CD14-positive monocyte (primary cell): ENCODE measurements at regions not wholly inside any gene's neighbourhood (a gene's known extent, or its start where the extent isn't known, plus 50 kb on each side); places are given as distances from the start of the nearest gene placed in this dataset.
"Not testable (repeated sequence)": the region's sequence is repeated elsewhere in the genome, so short reads cannot be mapped to it uniquely, and the experiment has no call there.

Experiments
- DNase-seq, 3 donors: peaks; one replicate each; pipeline ENCODE4 v3.0.0-alpha.2; 2011 to 2022
- H2AFZ ChIP-seq: 2 replicates; pipeline ENCODE4 v1.6.0; 2012; ENCODE audit warnings: mild to moderate bottlenecking, low read depth, low read length, inconsistent platforms; ENCODE audit not compliant: insufficient read depth, poor library complexity, severe bottlenecking
- H3K27ac ChIP-seq, 2 donors: 1 replicate in 1 of 2; 2 replicates in 1 of 2; pipeline ENCODE4 v1.5.1; 2012 to 2013; ENCODE audit warnings: low read length in 2 of 2, control low read depth in 1 of 2, inconsistent platforms in 1 of 2, low read depth in 1 of 2, mild to moderate bottlenecking in 1 of 2
- H3K27me3 ChIP-seq, 2 donors: one replicate each; pipeline versions ENCODE4 v1.6.0 to v1.6.1; 2011 to 2013; ENCODE audit warnings: low read length in 2 of 2; ENCODE audit not compliant: control insufficient read depth in 2 of 2, insufficient read depth in 2 of 2
- H3K36me3 ChIP-seq, 2 donors: replicated peaks in 1 of 2; 1 replicate in 1 of 2; 2 replicates in 1 of 2; pipeline versions ENCODE4 v1.5.1 to v1.6.1; 2012 to 2013; ENCODE audit warnings: low read length in 2 of 2, control low read depth in 1 of 2, inconsistent platforms in 1 of 2, mild to moderate bottlenecking in 1 of 2; ENCODE audit not compliant: insufficient read depth in 2 of 2, control insufficient read depth in 1 of 2
- H3K4me1 ChIP-seq, 2 donors: 1 replicate in 1 of 2; 2 replicates in 1 of 2; pipeline versions ENCODE4 v1.5.1 to v1.6.1; 2012 to 2013; ENCODE audit warnings: low read length in 2 of 2, control low read depth in 1 of 2, inconsistent platforms in 1 of 2, mild to moderate bottlenecking in 1 of 2, moderate library complexity in 1 of 2; ENCODE audit not compliant: insufficient read depth in 2 of 2, control insufficient read depth in 1 of 2
- H3K4me2 ChIP-seq: replicated peaks from 2 replicates; pipeline ENCODE3; 2012; ENCODE audit warnings: low read length, moderate library complexity, mild to moderate bottlenecking; ENCODE audit not compliant: poor library complexity, severe bottlenecking; ENCODE audit errors: extremely low read depth
- H3K4me3 ChIP-seq, 3 experiments: fragments of 200-600 bp in 1 of 3; sonication (generic) in 1 of 3; replicated peaks in 1 of 3; 1 replicate in 2 of 3; 2 replicates in 1 of 3; pipeline ENCODE4 v1.5.1; 2011 to 2013; ENCODE audit warnings: low read length in 3 of 3, mild to moderate bottlenecking in 3 of 3, control low read depth in 2 of 3, low read depth in 2 of 3, inconsistent platforms in 1 of 3, moderate library complexity in 1 of 3
- H3K79me2 ChIP-seq: 2 replicates; pipeline ENCODE4 v1.6.0; 2012; ENCODE audit warnings: mild to moderate bottlenecking, control low read depth, inconsistent platforms, low read length, moderate library complexity; ENCODE audit not compliant: insufficient read depth
- H3K9ac ChIP-seq: 2 replicates; pipeline ENCODE4 v1.6.0; 2017; ENCODE audit warnings: low read length, mild to moderate bottlenecking; ENCODE audit not compliant: insufficient read depth, poor library complexity, severe bottlenecking
- H3K9me3 ChIP-seq, 2 donors: replicated peaks in 1 of 2; 1 replicate in 1 of 2; 2 replicates in 1 of 2; pipeline versions ENCODE4 v1.5.1 to v1.6.1; 2012 to 2013; ENCODE audit warnings: low read length in 2 of 2, control low read depth in 1 of 2; ENCODE audit not compliant: control insufficient read depth in 1 of 2, insufficient read depth in 1 of 2
- H4K20me1 ChIP-seq: 2 replicates; pipeline ENCODE4 v1.6.0; 2012; ENCODE audit warnings: mild to moderate bottlenecking, low read length, control low read depth, moderate library complexity; ENCODE audit not compliant: insufficient read depth
- H3K27ac Mint-ChIP-seq, 7 donors: one replicate each; pipeline ENCODE4 v1.8.0; 2020; ENCODE audit warnings: mild to moderate bottlenecking in 7 of 7, mixed read lengths in 7 of 7, moderate library complexity in 6 of 7, inconsistent platforms in 2 of 7
- H3K27me3 Mint-ChIP-seq, 3 donors: one replicate each; pipeline ENCODE4 v1.8.0; 2021 to 2022; ENCODE audit warnings: low read depth in 3 of 3, mild to moderate bottlenecking in 3 of 3, mixed read lengths in 3 of 3, moderate library complexity in 3 of 3, inconsistent platforms in 1 of 3
- H3K36me3 Mint-ChIP-seq, 2 donors: one replicate each; pipeline ENCODE4 v1.8.0; 2020; ENCODE audit warnings: mixed read lengths in 2 of 2, inconsistent platforms in 1 of 2, mild to moderate bottlenecking in 1 of 2
- H3K4me1 Mint-ChIP-seq: one replicate; pipeline ENCODE4 v1.8.0; 2020; ENCODE audit warnings: mild to moderate bottlenecking, mixed read lengths
- H3K4me3 Mint-ChIP-seq, 2 donors: one replicate each; pipeline ENCODE4 v1.8.0; 2020; ENCODE audit warnings: mild to moderate bottlenecking in 2 of 2, mixed read lengths in 2 of 2, moderate library complexity in 1 of 2
- H3K9me3 Mint-ChIP-seq, 7 donors: one replicate each; pipeline ENCODE4 v1.8.0; 2020 to 2022; ENCODE audit warnings: mixed read lengths in 7 of 7, mild to moderate bottlenecking in 6 of 7, moderate library complexity in 6 of 7, inconsistent platforms in 2 of 7
- CTCF ChIP-seq: fragments of 200-600 bp; IDR thresholded peaks from one replicate; pipeline ENCODE4 v1.8.0; 2022; ENCODE audit warnings: antibody characterized with exemption, mild to moderate bottlenecking
- WGBS: methylation state at CpG from one replicate; pipeline ENCODE4 v1.1.5; 2013; ENCODE audit warnings: missing lambda C conversion rate; ENCODE audit not compliant: insufficient coverage; 5-methylcytosine and 5-hydroxymethylcytosine counted together
- intact Hi-C, 2 donors: fragments of 100-400 bp; cut with micrococcal nuclease; formaldehyde crosslinking; loops; one replicate each; pipeline versions ENCODE4 v1.15.0 to v1.15.1; 2023

- H3K27ac ChIP-seq, H3K36me3 Mint-ChIP-seq, intact Hi-C loops, H3K4me3 Mint-ChIP-seq, H3K79me2 ChIP-seq, H3K4me1 Mint-ChIP-seq, H3K27me3 ChIP-seq, DNase-seq, H4K20me1 ChIP-seq, H3K4me1 ChIP-seq, H3K4me2 ChIP-seq, H3K27me3 Mint-ChIP-seq, H3K4me3 ChIP-seq, H3K9me3 ChIP-seq, H3K27ac Mint-ChIP-seq, H2AFZ ChIP-seq, H3K36me3 ChIP-seq, H3K9ac ChIP-seq: not testable (repeated sequence)
- peaks cover 8 to 26% (median 12%) of the 10 kb centered on the region in 7 donors for H3K9me3 Mint-ChIP-seq
- WGBS: 100% methylated on average over 1 of the region's 2 CpGs
Measured at GRCh38 chr11:134494395-134494794, 82.4 kb upstream of the B3GAT1 start.

- H3K27ac Mint-ChIP-seq: not testable (repeated sequence)
Measured at GRCh38 chr11:134492411-134492810, 80.4 kb upstream of the B3GAT1 start.

GRCh38 chr11:134489728-134490127 is 77.7 kb upstream of the B3GAT1 start:
- H3K27ac ChIP-seq: no peak overlapping the region
- intact Hi-C loops: no loop called here
- H3K9me3 Mint-ChIP-seq: peaks cover 0 to 6% (median 3%) of the 10 kb centered on the region in 7 donors

More at GRCh38 chr11:134492411-134492810, 80.4 kb upstream of the B3GAT1 start:
- H3K4me3 ChIP-seq, H3K9ac ChIP-seq, H3K9me3 ChIP-seq, H3K4me3 Mint-ChIP-seq, H3K36me3 Mint-ChIP-seq, DNase-seq, H3K27me3 Mint-ChIP-seq, intact Hi-C loops, H3K4me2 ChIP-seq, H3K27ac ChIP-seq, H2AFZ ChIP-seq, H3K79me2 ChIP-seq, H4K20me1 ChIP-seq, H3K36me3 ChIP-seq, H3K4me1 ChIP-seq, H3K4me1 Mint-ChIP-seq, H3K27me3 ChIP-seq: not testable (repeated sequence)
- peaks cover 5 to 18% (median 12%) of the 10 kb centered on the region in 7 donors for H3K9me3 Mint-ChIP-seq
- no CpG with 5 or more reads among the region's 2 CpGs for WGBS

More at GRCh38 chr11:134489728-134490127, 77.7 kb upstream of the B3GAT1 start:
- Histone ChIP-seq H3K9me3 (no peaks in the 10 kb centered on the region), H3K36me3 (no peaks in the 10 kb centered on the region), H2AFZ (no peak overlapping the region), H3K4me2 (no peak overlapping the region), H3K9ac (no peak overlapping the region), H3K27me3 (no peaks in the 10 kb centered on the region), H3K79me2 (no peaks in the 10 kb centered on the region), H3K4me3 (no peak overlapping the region), H4K20me1 (no peaks in the 10 kb centered on the region), H3K4me1 (no peaks in the 10 kb centered on the region)
- H3K36me3 Mint-ChIP-seq: no peaks in the 10 kb centered on the region
- H3K27ac Mint-ChIP-seq: no peak overlapping the region
- no peak for TF ChIP-seq CTCF
- no peak overlapping the region for H3K4me3 Mint-ChIP-seq
- 75% methylated on average over 4 of the region's 5 CpGs for WGBS
- no peak for DNase-seq
- H3K4me1 Mint-ChIP-seq: no peaks in the 10 kb centered on the region
- peaks cover 0 to 2% (median 2%) of the 10 kb centered on the region in 3 donors for H3K27me3 Mint-ChIP-seq
